ENCODE measurements at regions not wholly inside any gene's neighbourhood (a gene's known extent, or its start where the extent isn't known, plus 50 kb on each side); places are given as distances from the start of the nearest gene placed in this dataset.

GRCh38 chr1:29453502-29454240, 217.3 kb downstream of the PTPRU start:
- DNase-seq (ENCODE audit: low read depth, low spot score) = no peak

- DNase-seq (ENCODE audit: low read depth, low spot score) = no peak
These were observed 216.3 kb downstream of the PTPRU start for GRCh38 chr1:29452463-29453230.

GRCh38 chr1:29451368-29451892, 215.1 kb downstream of the PTPRU start:
- no peak for DNase-seq (ENCODE audit: low read depth, low spot score)

- no peak for DNase-seq (ENCODE audit: low read depth, low spot score)
These were observed 214.3 kb downstream of the PTPRU start for GRCh38 chr1:29450591-29450990.

- DNase-seq (ENCODE audit: low read depth, low spot score) = no peak
These were observed 212.3 kb downstream of the PTPRU start for GRCh38 chr1:29448456-29449235.

- DNase-seq (ENCODE audit: low read depth, low spot score) = no peak
These were observed 211.0 kb downstream of the PTPRU start for GRCh38 chr1:29447368-29447767.

GRCh38 chr1:29444782-29445729, 208.7 kb downstream of the PTPRU start:
- DNase-seq (ENCODE audit: low read depth, low spot score) = no peak

GRCh38 chr1:29444081-29444715, 207.9 kb downstream of the PTPRU start:
- no peak for DNase-seq (ENCODE audit: low read depth, low spot score)

- no peak for DNase-seq (ENCODE audit: low read depth, low spot score)
These were observed 205.8 kb downstream of the PTPRU start for GRCh38 chr1:29441916-29442668.

- DNase-seq (ENCODE audit: low read depth, low spot score) = no peak
These were observed 203.3 kb downstream of the PTPRU start for GRCh38 chr1:29439615-29440014.

GRCh38 chr1:29438991-29439390, 202.7 kb downstream of the PTPRU start:
- no peak for DNase-seq (ENCODE audit: low read depth, low spot score)

- no peak for DNase-seq (ENCODE audit: low read depth, low spot score)
These were observed 201.6 kb downstream of the PTPRU start for GRCh38 chr1:29437946-29438345.

GRCh38 chr1:29436181-29436785, 200.0 kb downstream of the PTPRU start:
- DNase-seq (ENCODE audit: low read depth, low spot score) = no peak

GRCh38 chr1:29433830-29434229, 197.5 kb downstream of the PTPRU start:
- no peak for DNase-seq (ENCODE audit: low read depth, low spot score)

- DNase-seq (ENCODE audit: low read depth, low spot score) = no peak
These were observed 194.8 kb downstream of the PTPRU start for GRCh38 chr1:29431138-29431537.

- no peak for DNase-seq (ENCODE audit: low read depth, low spot score)
These were observed 193.3 kb downstream of the PTPRU start for GRCh38 chr1:29429656-29430055.

GRCh38 chr1:29428997-29429396, 192.7 kb downstream of the PTPRU start:
- no peak for DNase-seq (ENCODE audit: low read depth, low spot score)

- DNase-seq (ENCODE audit: low read depth, low spot score) = no peak
These were observed 191.9 kb downstream of the PTPRU start for GRCh38 chr1:29428280-29428615.

GRCh38 chr1:29427614-29428279, 191.4 kb downstream of the PTPRU start:
- DNase-seq (ENCODE audit: low read depth, low spot score) = no peak

All from activated CD4-positive, CD25-positive, alpha-beta regulatory T cell treated with anti-CD3 and anti-CD28 coated beads, Interleukin-2, amount 50 U/mL, for 16 hours (primary cell).